ENCODE measurements at regions not wholly inside any gene's neighbourhood (a gene's known extent, or its start where the extent isn't known, plus 50 kb on each side); places are given as distances from the start of the nearest gene placed in this dataset.

- ChIA-PET POLR2A (no interaction called here), CTCF (no interaction called here)
- no peak overlapping the region for H3K4me3 ChIP-seq (ENCODE audit: low read length)
- H3K4me1 Mint-ChIP-seq: no peaks in the 10 kb centered on the region
- no peaks in the 10 kb centered on the region for H3K27me3 Mint-ChIP-seq
- no peak overlapping the region for H3K4me3 Mint-ChIP-seq
- H3K9me3 Mint-ChIP-seq: peaks cover 0 to 12% (median 3%) of the 10 kb centered on the region in 5 donors
- DNase-seq: no peak
- no peaks in the 10 kb centered on the region for H3K36me3 Mint-ChIP-seq
- H3K27ac Mint-ChIP-seq: no peak overlapping the region
- no peaks in the 10 kb centered on the region for H3K27me3 ChIP-seq (ENCODE audit: insufficient read depth, low read length, poor library complexity, severe bottlenecking)
- no peak overlapping the region for H3K27ac ChIP-seq (ENCODE audit: low read depth, low read length)
- no peaks in the 10 kb centered on the region for H3K36me3 ChIP-seq (ENCODE audit: insufficient read depth, low read length)
- no peaks in the 10 kb centered on the region for H3K9me3 ChIP-seq (ENCODE audit: low read length)
- no peaks in the 10 kb centered on the region for H3K4me1 ChIP-seq (ENCODE audit: insufficient read depth, low read length)
Measured at GRCh38 chr9:17967731-17968130, 388.9 kb downstream of the SH3GL2 start.

- H3K27me3 Mint-ChIP-seq: no peaks in the 10 kb centered on the region
- H3K36me3 Mint-ChIP-seq: no peaks in the 10 kb centered on the region
- no peaks in the 10 kb centered on the region for H3K36me3 ChIP-seq (ENCODE audit: insufficient read depth, low read length)
- H3K4me1 Mint-ChIP-seq: no peaks in the 10 kb centered on the region
- no peaks in the 10 kb centered on the region for H3K27me3 ChIP-seq (ENCODE audit: insufficient read depth, low read length, poor library complexity, severe bottlenecking)
- POLR2A ChIA-PET: no interaction called here
- H3K27ac Mint-ChIP-seq: no peak overlapping the region
- H3K4me1 ChIP-seq (ENCODE audit: insufficient read depth, low read length): no peaks in the 10 kb centered on the region
- no peak overlapping the region for H3K4me3 Mint-ChIP-seq
- H3K27ac ChIP-seq (ENCODE audit: low read depth, low read length): no peak overlapping the region
- no peaks in the 10 kb centered on the region for H3K9me3 ChIP-seq (ENCODE audit: low read length)
- no peak overlapping the region for H3K4me3 ChIP-seq (ENCODE audit: low read length)
- peaks cover 0 to 8% (median 2%) of the 10 kb centered on the region in 5 donors for H3K9me3 Mint-ChIP-seq
- DNase-seq: no peak
- CTCF ChIA-PET: no interaction called here
Measured at GRCh38 chr9:17969232-17969631, 390.4 kb downstream of the SH3GL2 start.

- H3K4me3 ChIP-seq (ENCODE audit: low read length): no peak overlapping the region
- no peaks in the 10 kb centered on the region for H3K36me3 Mint-ChIP-seq
- no peak for DNase-seq
Measured at GRCh38 chr9:17970277-17970676, 391.4 kb downstream of the SH3GL2 start.

DNA sequence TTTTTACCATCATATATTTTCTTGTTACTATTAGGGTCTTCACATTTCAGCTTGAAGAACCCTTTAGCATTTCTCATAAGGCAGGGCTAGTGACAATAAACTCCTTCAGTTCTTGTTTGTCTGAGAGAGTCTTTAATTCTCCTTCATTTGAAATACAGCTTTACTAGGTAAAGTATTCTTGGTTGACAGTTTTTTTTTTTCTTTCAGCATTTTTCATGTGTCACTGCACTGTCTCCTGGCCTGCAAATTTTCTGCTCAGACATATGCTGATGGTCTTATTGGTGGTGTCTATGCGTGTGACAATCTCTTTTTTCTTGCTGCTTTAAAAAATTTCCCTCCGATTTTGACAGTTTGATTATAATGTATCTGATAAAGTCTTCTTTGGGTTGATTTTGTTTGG, 399.9 kb downstream of the SH3GL2 start:
- CTCF ChIA-PET: no interaction called here
- no peaks in the 10 kb centered on the region for H3K36me3 Mint-ChIP-seq
- H3K27ac ChIP-seq (ENCODE audit: low read depth, low read length): no peak overlapping the region
- no peak overlapping the region for H3K4me3 Mint-ChIP-seq
- peaks cover 26 to 46% (median 45%) of the 10 kb centered on the region in 5 donors for H3K9me3 Mint-ChIP-seq
- no peaks in the 10 kb centered on the region for H3K4me1 Mint-ChIP-seq
- POLR2A ChIA-PET: no interaction called here
- no peaks in the 10 kb centered on the region for H3K4me1 ChIP-seq (ENCODE audit: insufficient read depth, low read length)
- H3K27me3 Mint-ChIP-seq: no peaks in the 10 kb centered on the region
- H3K9me3 ChIP-seq (ENCODE audit: low read length): peaks cover 5% of the 10 kb centered on the region
- H3K27me3 ChIP-seq (ENCODE audit: insufficient read depth, low read length, poor library complexity, severe bottlenecking): no peaks in the 10 kb centered on the region
- H3K4me3 ChIP-seq (ENCODE audit: low read length): no peak overlapping the region
- no peak for DNase-seq
- no peaks in the 10 kb centered on the region for H3K36me3 ChIP-seq (ENCODE audit: insufficient read depth, low read length)
- H3K27ac Mint-ChIP-seq: no peak overlapping the region

More at GRCh38 chr9:17970277-17970676, 391.4 kb downstream of the SH3GL2 start:
- Histone ChIP-seq H3K36me3 (ENCODE audit: insufficient read depth, low read length) (no peaks in the 10 kb centered on the region), H3K27ac (ENCODE audit: low read depth, low read length) (no peak overlapping the region), H3K4me1 (ENCODE audit: insufficient read depth, low read length) (no peaks in the 10 kb centered on the region), H3K9me3 (ENCODE audit: low read length) (no peaks in the 10 kb centered on the region), H3K27me3 (ENCODE audit: insufficient read depth, low read length, poor library complexity, severe bottlenecking) (no peaks in the 10 kb centered on the region)
- Mint-ChIP-seq H3K27me3 (no peaks in the 10 kb centered on the region), H3K4me3 (no peak overlapping the region), H3K27ac (no peak overlapping the region), H3K9me3 (peaks cover 0 to 8% (median 6%) of the 10 kb centered on the region in 5 donors), H3K4me1 (no peaks in the 10 kb centered on the region)
- ChIA-PET CTCF (no interaction called here), POLR2A (no interaction called here)

GRCh38 chr9:17986595-17986994, 407.7 kb downstream of the SH3GL2 start:
- no peak overlapping the region for H3K4me3 Mint-ChIP-seq
- H3K27me3 Mint-ChIP-seq: no peaks in the 10 kb centered on the region
- H3K27ac Mint-ChIP-seq: no peak overlapping the region
- H3K9me3 ChIP-seq (ENCODE audit: low read length): no peaks in the 10 kb centered on the region
- H3K36me3 Mint-ChIP-seq: no peaks in the 10 kb centered on the region
- no peak overlapping the region for H3K4me3 ChIP-seq (ENCODE audit: low read length)
- H3K27me3 ChIP-seq (ENCODE audit: insufficient read depth, low read length, poor library complexity, severe bottlenecking): no peaks in the 10 kb centered on the region
- no peaks in the 10 kb centered on the region for H3K4me1 Mint-ChIP-seq
- peaks cover 0 to 4% (median 3%) of the 10 kb centered on the region in 5 donors for H3K9me3 Mint-ChIP-seq
- H3K36me3 ChIP-seq (ENCODE audit: insufficient read depth, low read length): no peaks in the 10 kb centered on the region
- no peak for DNase-seq
- H3K27ac ChIP-seq (ENCODE audit: low read depth, low read length): no peak overlapping the region
- H3K4me1 ChIP-seq (ENCODE audit: insufficient read depth, low read length): no peaks in the 10 kb centered on the region
- POLR2A ChIA-PET: no interaction called here
- CTCF ChIA-PET: no interaction called here

DNA sequence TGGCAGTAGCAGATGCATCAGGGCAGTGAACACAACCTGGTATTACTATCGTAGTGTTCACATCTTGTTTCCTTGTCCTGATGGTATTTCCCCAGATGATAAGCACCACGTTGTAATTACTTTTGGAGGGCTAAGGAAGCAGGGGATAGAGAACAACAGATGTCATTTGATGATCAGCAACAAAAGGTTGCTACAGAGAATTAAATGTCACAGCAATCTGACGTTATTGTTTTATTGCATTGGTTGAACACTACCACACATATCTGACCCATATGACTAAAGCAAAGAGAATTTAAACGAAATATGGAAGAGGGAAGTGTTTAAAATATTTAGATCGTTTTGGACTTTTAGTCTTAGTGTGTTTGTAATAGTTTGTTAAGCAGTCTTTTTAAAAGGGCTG, 408.3 kb downstream of the SH3GL2 start:
- ChIA-PET POLR2A (no interaction called here), CTCF (no interaction called here)
- H3K36me3 Mint-ChIP-seq: no peaks in the 10 kb centered on the region
- Histone ChIP-seq H3K27me3 (ENCODE audit: insufficient read depth, low read length, poor library complexity, severe bottlenecking) (no peaks in the 10 kb centered on the region), H3K9me3 (ENCODE audit: low read length) (no peaks in the 10 kb centered on the region), H3K4me1 (ENCODE audit: insufficient read depth, low read length) (no peaks in the 10 kb centered on the region), H3K27ac (ENCODE audit: low read depth, low read length) (no peak overlapping the region), H3K36me3 (ENCODE audit: insufficient read depth, low read length) (no peaks in the 10 kb centered on the region), H3K4me3 (ENCODE audit: low read length) (no peak overlapping the region)
- H3K9me3 Mint-ChIP-seq: peaks cover 0 to 4% (median 0%) of the 10 kb centered on the region in 5 donors
- H3K4me3 Mint-ChIP-seq: no peak overlapping the region
- H3K27ac Mint-ChIP-seq: no peak overlapping the region
- no peaks in the 10 kb centered on the region for H3K4me1 Mint-ChIP-seq
- no peak for DNase-seq
- no peaks in the 10 kb centered on the region for H3K27me3 Mint-ChIP-seq

- Histone ChIP-seq H3K27ac (ENCODE audit: low read depth, low read length) (no peak overlapping the region), H3K4me3 (ENCODE audit: low read length) (no peak overlapping the region), H3K9me3 (ENCODE audit: low read length) (no peaks in the 10 kb centered on the region), H3K27me3 (ENCODE audit: insufficient read depth, low read length, poor library complexity, severe bottlenecking) (no peaks in the 10 kb centered on the region), H3K36me3 (ENCODE audit: insufficient read depth, low read length) (no peaks in the 10 kb centered on the region), H3K4me1 (ENCODE audit: insufficient read depth, low read length) (no peaks in the 10 kb centered on the region)
- no peak for DNase-seq
- no peak overlapping the region for H3K4me3 Mint-ChIP-seq
- H3K9me3 Mint-ChIP-seq: no peaks in the 10 kb centered on the region
- ChIA-PET CTCF (no interaction called here), POLR2A (no interaction called here)
- H3K27ac Mint-ChIP-seq: peak overlapping the region in 1 of 8 donors; percentile 21
- H3K4me1 Mint-ChIP-seq: no peaks in the 10 kb centered on the region
- H3K36me3 Mint-ChIP-seq: no peaks in the 10 kb centered on the region
- no peaks in the 10 kb centered on the region for H3K27me3 Mint-ChIP-seq
Measured at GRCh38 chr9:17988489-17988888, 409.6 kb downstream of the SH3GL2 start.

DNA sequence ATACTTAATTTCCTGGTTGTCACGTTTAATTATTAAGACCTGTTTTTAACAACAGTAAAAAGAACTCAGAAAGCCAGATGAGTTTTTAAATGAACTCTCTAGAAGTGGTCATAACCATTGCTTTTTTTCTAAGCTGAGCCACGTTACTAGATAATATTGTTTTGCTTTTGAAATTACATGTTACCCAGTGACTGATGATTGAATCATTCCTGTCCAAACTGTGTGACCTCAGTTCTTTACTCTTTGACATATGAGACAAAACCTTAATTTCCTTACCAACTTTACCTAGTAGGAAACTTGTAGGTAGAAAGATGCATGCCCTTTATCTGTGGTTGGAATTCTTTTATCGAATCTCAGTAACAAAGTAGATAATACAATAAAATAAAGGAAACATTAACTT, 411.7 kb downstream of the SH3GL2 start:
- no peak for DNase-seq
- ChIA-PET CTCF (no interaction called here), POLR2A (no interaction called here)
- Mint-ChIP-seq H3K27ac (no peak overlapping the region), H3K27me3 (no peaks in the 10 kb centered on the region), H3K4me1 (no peaks in the 10 kb centered on the region), H3K36me3 (no peaks in the 10 kb centered on the region), H3K9me3 (peaks cover 0 to 5% (median 0%) of the 10 kb centered on the region in 5 donors), H3K4me3 (no peak overlapping the region)
- Histone ChIP-seq H3K27ac (ENCODE audit: low read depth, low read length) (no peak overlapping the region), H3K27me3 (ENCODE audit: insufficient read depth, low read length, poor library complexity, severe bottlenecking) (no peaks in the 10 kb centered on the region), H3K4me1 (ENCODE audit: insufficient read depth, low read length) (no peaks in the 10 kb centered on the region), H3K9me3 (ENCODE audit: low read length) (no peaks in the 10 kb centered on the region), H3K36me3 (ENCODE audit: insufficient read depth, low read length) (no peaks in the 10 kb centered on the region), H3K4me3 (ENCODE audit: low read length) (no peak overlapping the region)

DNA sequence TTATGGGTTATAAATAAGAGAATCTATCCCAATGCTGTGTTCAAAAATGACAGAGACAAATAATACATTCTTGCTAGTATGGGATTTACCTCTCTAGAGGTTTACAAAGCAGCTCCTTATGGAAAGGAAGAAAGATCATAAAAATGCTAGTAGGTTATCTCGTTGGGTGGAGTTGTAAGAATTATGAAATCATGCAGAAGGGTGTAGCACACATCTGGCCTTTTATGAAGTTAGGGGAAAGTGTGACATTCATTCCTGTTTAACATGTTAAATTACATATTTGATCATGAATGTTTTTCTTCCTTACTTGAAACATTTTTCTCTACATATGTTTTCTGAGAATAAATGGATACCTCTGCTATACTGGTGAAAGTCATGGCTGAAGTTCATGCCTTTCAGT, 414.2 kb downstream of the SH3GL2 start:
- no peak for DNase-seq
- no peaks in the 10 kb centered on the region for H3K36me3 ChIP-seq (ENCODE audit: insufficient read depth, low read length)
- no peaks in the 10 kb centered on the region for H3K36me3 Mint-ChIP-seq
- H3K4me1 Mint-ChIP-seq: no peaks in the 10 kb centered on the region
- no peaks in the 10 kb centered on the region for H3K4me1 ChIP-seq (ENCODE audit: insufficient read depth, low read length)
- H3K27ac ChIP-seq (ENCODE audit: low read depth, low read length): no peak overlapping the region
- H3K9me3 ChIP-seq (ENCODE audit: low read length): no peaks in the 10 kb centered on the region
- ChIA-PET CTCF (no interaction called here), POLR2A (no interaction called here)
- peaks cover 0 to 5% (median 0%) of the 10 kb centered on the region in 5 donors for H3K9me3 Mint-ChIP-seq
- no peak overlapping the region for H3K27ac Mint-ChIP-seq
- no peak overlapping the region for H3K4me3 ChIP-seq (ENCODE audit: low read length)
- no peaks in the 10 kb centered on the region for H3K27me3 Mint-ChIP-seq
- no peaks in the 10 kb centered on the region for H3K27me3 ChIP-seq (ENCODE audit: insufficient read depth, low read length, poor library complexity, severe bottlenecking)
- no peak overlapping the region for H3K4me3 Mint-ChIP-seq
